ENCODE measurements at regions not wholly inside any gene's neighbourhood (a gene's known extent, or its start where the extent isn't known, plus 50 kb on each side); places are given as distances from the start of the nearest gene placed in this dataset.

DNA sequence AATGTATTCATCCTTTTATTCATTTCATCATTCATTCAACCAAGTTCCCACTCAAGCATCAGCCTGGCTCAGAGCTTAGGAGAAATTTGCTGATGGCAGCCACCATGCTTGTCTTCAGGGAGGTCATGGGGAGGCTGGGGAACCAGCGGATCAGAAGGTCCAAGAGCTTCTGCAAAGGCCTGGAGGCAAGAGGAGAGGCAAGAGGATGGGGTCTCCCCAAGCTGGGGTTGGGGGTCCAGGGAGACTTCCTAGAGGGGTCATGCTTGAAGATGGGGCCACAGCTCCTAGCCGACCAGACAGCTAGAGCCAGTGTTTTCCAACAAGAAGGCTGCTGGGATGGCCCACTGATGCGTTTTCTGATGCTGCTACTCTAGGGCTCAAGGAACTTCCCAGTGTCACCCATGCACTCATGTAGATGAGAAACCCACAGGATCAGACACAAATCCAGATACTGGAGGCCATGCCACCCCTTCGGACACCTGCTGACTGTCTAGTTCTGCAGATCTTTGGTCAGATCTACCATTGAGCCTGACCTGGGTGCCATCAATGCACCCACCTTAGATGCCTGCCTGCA, 315.2 kb downstream of the AJAP1 start:
- no peaks in the 10 kb centered on the region for H3K36me3 Mint-ChIP-seq (ENCODE audit: low read depth)
- H3K4me1 Mint-ChIP-seq = no peaks in the 10 kb centered on the region
- ATAC-seq (replicated peaks) = no peak
- no peak overlapping the region for H3K4me3 Mint-ChIP-seq
- H3K27ac Mint-ChIP-seq = no peak overlapping the region
- H3K27me3 Mint-ChIP-seq = peaks cover 4% of the 10 kb centered on the region
- H3K9me3 Mint-ChIP-seq = no peaks in the 10 kb centered on the region

DNA sequence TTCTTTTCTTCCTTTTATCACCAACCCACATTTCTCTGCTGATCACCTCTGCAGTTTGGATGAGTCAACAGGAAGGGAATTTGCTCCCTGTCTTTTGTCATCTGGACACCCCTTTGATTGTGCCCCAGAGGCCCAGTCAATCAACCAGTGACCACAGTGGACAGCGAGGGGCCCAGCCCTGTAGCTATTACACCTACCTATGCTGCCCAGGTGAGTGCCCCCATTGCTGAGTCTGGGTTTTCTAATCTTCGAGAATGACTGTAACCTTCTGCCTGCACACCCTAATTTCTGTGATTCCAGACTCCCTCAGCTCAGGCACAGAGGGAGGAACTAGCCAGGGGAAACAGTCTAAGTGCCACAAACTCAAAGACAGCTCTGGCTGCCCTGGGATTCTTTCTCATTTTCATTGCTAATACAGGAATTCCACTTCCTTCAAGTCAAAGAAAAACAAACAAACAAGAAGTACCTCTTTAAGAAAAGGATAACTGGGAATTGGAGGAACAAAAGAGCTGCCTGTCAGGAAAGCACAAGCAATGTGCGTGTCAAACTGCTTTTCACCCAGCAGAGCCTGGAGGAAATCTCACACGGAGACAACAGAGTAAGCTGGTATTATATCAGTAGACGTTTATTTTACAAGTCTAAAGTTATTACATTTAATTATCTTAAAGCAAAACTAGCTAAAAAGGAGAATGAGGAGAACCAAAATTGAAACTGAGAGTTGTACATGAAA, 311.1 kb downstream of the AJAP1 start:
- no peak overlapping the region for H3K4me3 Mint-ChIP-seq
- no peaks in the 10 kb centered on the region for H3K4me1 Mint-ChIP-seq
- H3K27ac Mint-ChIP-seq = no peak overlapping the region
- H3K27me3 Mint-ChIP-seq = peaks cover 14% of the 10 kb centered on the region
- no peaks in the 10 kb centered on the region for H3K36me3 Mint-ChIP-seq (ENCODE audit: low read depth)
- no peak for ATAC-seq (replicated peaks)
- H3K9me3 Mint-ChIP-seq = no peaks in the 10 kb centered on the region

DNA sequence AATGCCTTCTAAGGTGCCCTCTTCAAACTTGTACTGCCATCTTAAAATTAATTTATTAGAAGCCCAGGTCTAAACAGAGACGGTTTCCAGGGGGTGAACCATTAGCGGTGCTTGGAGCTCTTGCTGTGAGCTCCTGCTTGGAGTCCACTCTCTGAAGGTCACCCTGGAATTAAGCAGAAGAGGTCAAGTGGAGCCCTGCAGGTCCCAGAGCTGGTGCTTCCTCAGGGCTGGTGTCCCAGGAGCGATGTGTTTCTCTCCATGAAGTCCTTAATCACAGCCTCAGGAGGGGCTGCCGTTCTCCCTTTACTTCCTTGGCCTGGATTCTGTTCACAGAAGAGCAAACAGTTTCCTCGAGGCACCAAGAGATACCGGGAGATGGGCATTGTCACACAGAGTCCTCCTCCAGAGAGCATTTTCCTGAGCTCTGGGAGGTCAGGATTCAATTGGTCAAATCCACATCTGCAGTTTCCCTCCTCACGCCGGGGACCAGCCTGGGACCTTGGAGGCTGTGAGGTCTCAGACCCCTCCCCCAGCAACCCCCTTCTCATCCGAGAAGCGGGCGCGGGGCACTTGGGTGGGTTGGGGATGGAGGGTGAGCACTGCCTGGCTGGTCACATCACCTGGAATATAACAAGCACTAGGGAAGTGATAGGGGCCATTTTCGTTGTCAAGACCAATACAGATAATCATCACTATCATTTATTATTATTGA, 310.4 kb downstream of the AJAP1 start:
- Mint-ChIP-seq H3K9me3 (no peaks in the 10 kb centered on the region), H3K27me3 (peaks cover 16% of the 10 kb centered on the region), H3K36me3 (ENCODE audit: low read depth) (no peaks in the 10 kb centered on the region), H3K27ac (no peak overlapping the region), H3K4me3 (no peak overlapping the region), H3K4me1 (no peaks in the 10 kb centered on the region)
- ATAC-seq (replicated peaks) = no peak

DNA sequence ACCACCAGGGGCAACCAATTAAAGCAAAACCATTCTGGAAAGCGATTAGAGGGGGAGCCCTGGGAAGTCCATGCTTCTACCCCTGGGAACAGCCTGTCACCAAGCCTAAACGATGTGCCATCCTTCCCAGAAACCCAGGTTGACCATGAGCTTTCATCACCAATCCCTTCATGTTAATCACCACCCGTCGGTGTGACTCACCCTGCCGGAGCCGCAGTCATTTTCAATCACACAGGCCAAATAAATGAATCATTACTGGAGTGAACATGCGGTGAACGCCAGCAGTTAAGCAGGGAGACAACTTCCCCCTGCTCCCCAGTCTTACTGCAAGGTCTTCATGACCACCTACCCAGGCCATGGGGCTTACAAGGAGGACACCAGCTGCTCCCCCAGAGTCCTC, 308.8 kb downstream of the AJAP1 start:
- H3K36me3 Mint-ChIP-seq (ENCODE audit: low read depth) = no peaks in the 10 kb centered on the region
- H3K4me1 Mint-ChIP-seq = no peaks in the 10 kb centered on the region
- no peak overlapping the region for H3K4me3 Mint-ChIP-seq
- no peaks in the 10 kb centered on the region for H3K9me3 Mint-ChIP-seq
- no peak overlapping the region for H3K27ac Mint-ChIP-seq
- ATAC-seq (replicated peaks) = no peak
- H3K27me3 Mint-ChIP-seq = peaks cover 21% of the 10 kb centered on the region

DNA sequence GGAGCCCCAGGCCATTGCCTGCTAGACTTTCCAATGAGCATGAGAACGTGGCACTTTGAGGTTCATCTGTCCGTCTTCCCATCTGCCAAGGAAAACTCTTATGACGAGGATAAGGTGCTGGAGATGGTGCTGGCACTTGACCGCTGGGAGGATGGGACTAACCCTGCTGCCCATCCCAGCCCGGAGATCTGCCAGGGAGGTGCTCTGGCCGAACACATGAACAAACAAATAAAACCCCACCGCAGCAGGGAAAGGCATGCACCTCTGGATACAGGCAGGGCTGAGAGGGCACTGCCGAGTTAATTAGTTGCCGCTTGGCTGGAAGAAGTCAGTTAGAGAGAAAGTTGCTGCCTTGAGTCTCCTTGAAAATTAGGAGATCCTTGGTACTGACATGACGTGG, 308.4 kb downstream of the AJAP1 start:
- H3K4me1 Mint-ChIP-seq = no peaks in the 10 kb centered on the region
- no peak for ATAC-seq (replicated peaks)
- H3K27me3 Mint-ChIP-seq = peaks cover 21% of the 10 kb centered on the region
- H3K9me3 Mint-ChIP-seq = no peaks in the 10 kb centered on the region
- H3K4me3 Mint-ChIP-seq = no peak overlapping the region
- no peak overlapping the region for H3K27ac Mint-ChIP-seq
- H3K36me3 Mint-ChIP-seq (ENCODE audit: low read depth) = no peaks in the 10 kb centered on the region

DNA sequence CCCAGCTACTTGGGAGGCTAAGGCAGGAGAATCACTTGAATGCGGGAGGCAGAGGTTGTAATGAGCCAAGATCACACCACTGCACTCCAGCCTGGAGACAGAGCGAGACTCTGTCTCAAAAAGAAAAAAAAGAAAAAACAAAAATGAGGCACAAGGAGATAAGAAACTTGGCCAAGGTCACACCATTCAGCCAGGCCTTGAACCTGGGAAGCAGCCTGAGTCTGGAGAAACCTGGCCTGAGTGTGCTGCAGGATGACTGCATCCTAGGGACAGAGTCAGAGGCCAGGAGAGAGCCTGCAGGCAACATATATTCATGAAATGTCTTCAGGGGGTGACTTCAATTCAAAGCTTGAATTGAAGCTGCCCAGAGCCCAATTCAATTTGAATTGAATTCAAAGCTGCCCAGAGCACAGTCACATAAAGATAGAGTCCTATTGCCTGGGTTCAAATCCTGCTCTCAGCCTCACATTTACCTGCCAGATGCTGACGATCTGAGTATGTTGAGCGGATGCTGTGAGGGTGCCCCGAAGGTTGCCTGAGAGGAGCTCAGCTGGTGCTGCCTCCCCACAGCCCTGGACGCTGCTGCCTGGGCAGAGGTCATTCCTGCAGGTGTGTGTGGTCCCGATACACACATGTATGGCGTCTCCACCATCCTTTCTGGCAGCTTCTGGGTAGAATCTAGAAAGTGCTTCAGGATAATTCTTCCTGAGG, 307.7 kb downstream of the AJAP1 start:
- H3K9me3 Mint-ChIP-seq = no peaks in the 10 kb centered on the region
- H3K27ac Mint-ChIP-seq = no peak overlapping the region
- H3K4me1 Mint-ChIP-seq = no peaks in the 10 kb centered on the region
- no peak overlapping the region for H3K4me3 Mint-ChIP-seq
- H3K36me3 Mint-ChIP-seq (ENCODE audit: low read depth) = no peaks in the 10 kb centered on the region
- ATAC-seq (replicated peaks) = no peak
- peaks cover 21% of the 10 kb centered on the region for H3K27me3 Mint-ChIP-seq

DNA sequence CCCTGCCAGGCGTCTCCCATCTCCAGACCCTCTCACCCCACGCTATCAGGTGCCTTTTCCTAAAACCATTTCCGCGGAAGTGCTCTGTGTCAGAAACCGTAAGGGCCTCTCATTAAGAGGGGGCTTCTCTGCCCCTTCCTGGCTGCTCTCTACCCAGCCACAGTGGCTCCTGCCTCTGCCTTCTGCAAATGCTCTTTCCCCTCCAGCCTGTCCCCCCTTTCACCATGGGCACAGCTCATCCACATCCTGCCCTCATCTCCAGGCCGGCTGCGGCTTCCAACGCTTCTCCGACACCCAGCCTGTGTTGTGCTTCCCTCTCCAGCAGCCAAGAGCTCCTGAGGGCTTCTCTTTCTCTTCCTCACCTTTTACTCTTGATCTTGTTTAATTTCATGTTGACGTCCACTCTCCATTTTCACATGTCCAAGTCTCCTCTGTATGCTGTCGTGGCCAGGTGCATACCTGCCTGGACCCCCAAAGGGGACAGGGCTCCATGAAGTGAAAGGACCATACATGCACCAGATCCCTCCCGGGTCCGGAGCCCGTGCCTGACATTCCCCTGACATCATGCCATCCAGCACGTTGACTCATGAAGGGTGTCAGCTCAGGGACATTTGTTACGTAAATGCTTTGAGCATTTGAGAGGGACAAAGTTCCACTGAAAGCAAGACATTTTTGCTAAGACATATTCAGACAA, 306.5 kb downstream of the AJAP1 start:
- Mint-ChIP-seq H3K4me3 (no peak overlapping the region), H3K4me1 (no peaks in the 10 kb centered on the region), H3K9me3 (no peaks in the 10 kb centered on the region), H3K27me3 (peaks cover 21% of the 10 kb centered on the region), H3K27ac (no peak overlapping the region), H3K36me3 (ENCODE audit: low read depth) (no peaks in the 10 kb centered on the region)
- no peak for ATAC-seq (replicated peaks)

DNA sequence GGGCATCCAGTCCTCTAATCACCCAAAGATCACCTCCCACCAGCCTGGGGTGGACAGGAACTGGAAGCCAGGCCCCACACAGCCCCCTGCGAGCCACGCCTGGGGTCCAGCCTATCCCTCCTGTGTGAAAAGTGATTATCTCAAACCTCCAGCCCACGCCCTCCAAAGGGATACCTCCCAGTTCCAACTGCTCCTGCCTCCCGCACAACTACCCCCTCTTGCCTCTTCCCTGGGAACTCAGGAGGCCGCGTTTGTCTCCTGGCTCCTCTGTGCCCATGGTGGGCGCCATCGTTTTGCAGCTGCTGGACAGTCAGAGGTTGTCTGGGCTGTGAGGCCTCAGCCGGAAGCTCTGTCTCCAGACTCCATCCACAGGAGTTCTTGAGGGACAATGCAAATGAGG, 305.9 kb downstream of the AJAP1 start:
- Mint-ChIP-seq H3K36me3 (ENCODE audit: low read depth) (no peaks in the 10 kb centered on the region), H3K27me3 (peaks cover 21% of the 10 kb centered on the region), H3K9me3 (no peaks in the 10 kb centered on the region), H3K4me1 (no peaks in the 10 kb centered on the region), H3K4me3 (no peak overlapping the region), H3K27ac (no peak overlapping the region)
- no peak for ATAC-seq (replicated peaks)

DNA sequence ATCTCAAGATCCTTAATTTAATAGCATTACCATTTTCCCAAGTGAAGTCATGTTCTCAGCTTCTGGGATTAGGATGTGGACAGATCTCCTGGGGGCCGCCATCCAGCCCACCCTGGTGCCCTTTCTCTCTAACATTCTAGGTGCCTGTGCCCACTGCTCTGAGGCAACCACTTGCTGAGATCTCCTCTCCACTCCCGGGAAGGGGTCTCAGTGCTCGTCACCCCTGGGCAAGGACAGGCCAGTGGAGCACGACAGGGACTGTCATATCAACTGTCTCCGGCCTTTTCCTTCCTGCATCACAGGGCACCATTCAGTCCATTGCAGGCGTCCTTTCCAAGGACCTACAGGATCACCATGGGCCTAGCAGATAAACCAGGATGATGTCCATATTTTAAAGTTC, 304.8 kb downstream of the AJAP1 start:
- H3K4me1 Mint-ChIP-seq = no peaks in the 10 kb centered on the region
- ATAC-seq (replicated peaks) = no peak

DNA sequence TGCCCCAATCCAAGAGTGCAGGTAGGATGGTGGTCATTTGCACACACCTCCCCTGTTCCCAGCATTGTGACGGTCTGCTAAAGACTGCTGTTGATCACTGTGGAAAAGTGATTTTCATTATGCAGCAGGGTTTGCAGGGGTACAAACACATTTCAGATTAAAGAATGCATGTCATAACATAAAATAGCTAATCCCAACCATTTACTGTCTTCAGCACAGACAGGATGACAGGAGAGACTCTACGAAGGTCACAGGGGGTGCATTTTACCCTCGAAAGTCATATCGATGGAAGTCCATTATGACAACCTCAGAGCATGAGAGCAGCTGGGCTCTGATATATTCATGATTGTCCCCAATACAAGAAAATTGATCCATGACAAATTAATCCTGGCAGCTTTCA, 302.6 kb downstream of the AJAP1 start:
- no peaks in the 10 kb centered on the region for H3K4me1 Mint-ChIP-seq
- no peak for ATAC-seq (replicated peaks)
- peaks cover 18% of the 10 kb centered on the region for H3K27me3 Mint-ChIP-seq
- no peaks in the 10 kb centered on the region for H3K36me3 Mint-ChIP-seq (ENCODE audit: low read depth)
- H3K9me3 Mint-ChIP-seq = peaks cover 16% of the 10 kb centered on the region
- H3K27ac Mint-ChIP-seq = no peak overlapping the region
- no peak overlapping the region for H3K4me3 Mint-ChIP-seq

More for the DNA sequence above, 304.8 kb downstream of the AJAP1 start:
- Mint-ChIP-seq H3K27me3 (peaks cover 19% of the 10 kb centered on the region), H3K27ac (no peak overlapping the region), H3K36me3 (ENCODE audit: low read depth) (no peaks in the 10 kb centered on the region), H3K9me3 (peaks cover under 1% of the 10 kb centered on the region), H3K4me3 (no peak overlapping the region)

DNA sequence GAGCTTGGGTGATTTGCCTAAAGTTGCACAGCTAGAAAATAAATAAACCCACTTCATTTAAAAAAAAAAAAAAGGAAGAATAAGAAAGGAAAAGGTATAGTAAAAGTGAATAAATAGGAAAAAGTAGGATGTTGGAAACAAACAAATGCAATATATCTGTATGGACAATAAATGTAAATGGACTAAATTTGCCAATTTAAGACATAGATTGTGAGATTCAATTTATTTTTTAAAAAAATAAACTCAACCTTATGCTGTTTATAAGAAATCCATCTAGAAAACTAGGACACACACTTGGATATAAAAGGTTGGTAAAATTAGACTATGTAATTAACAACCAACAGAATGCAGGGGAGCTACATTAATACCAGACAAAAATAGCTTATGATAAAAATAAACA, 300.0 kb downstream of the AJAP1 start:
- no peak overlapping the region for H3K4me3 Mint-ChIP-seq
- no peak overlapping the region for H3K27ac Mint-ChIP-seq
- ATAC-seq (replicated peaks) = no peak
- H3K4me1 Mint-ChIP-seq = no peaks in the 10 kb centered on the region
- peaks cover 11% of the 10 kb centered on the region for H3K27me3 Mint-ChIP-seq
- H3K9me3 Mint-ChIP-seq = peaks cover 16% of the 10 kb centered on the region
- no peaks in the 10 kb centered on the region for H3K36me3 Mint-ChIP-seq (ENCODE audit: low read depth)

DNA sequence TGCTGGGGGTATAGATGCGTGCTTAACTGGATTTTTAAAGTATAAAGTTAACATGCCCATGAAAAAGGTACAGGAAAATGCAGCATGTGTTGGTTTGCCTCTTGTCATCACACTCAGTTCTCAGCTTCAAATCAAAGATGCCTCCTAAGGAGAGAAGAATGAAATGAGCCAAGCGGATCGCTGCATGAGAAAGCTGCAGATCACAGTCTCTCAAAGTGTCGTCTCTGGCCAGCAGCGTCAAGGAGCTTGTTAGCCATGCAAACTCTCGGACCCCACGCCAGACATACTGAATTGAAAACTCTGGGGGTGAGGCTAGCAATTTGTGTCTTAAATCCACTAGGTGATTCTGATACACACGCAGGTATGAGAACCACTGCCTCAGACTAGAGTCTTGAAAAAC, 297.2 kb downstream of the AJAP1 start:
- no peak overlapping the region for H3K4me3 Mint-ChIP-seq
- no peaks in the 10 kb centered on the region for H3K4me1 Mint-ChIP-seq
- H3K27me3 Mint-ChIP-seq = peaks cover 13% of the 10 kb centered on the region
- no peaks in the 10 kb centered on the region for H3K36me3 Mint-ChIP-seq (ENCODE audit: low read depth)
- ATAC-seq (replicated peaks) = no peak
- H3K27ac Mint-ChIP-seq = no peak overlapping the region
- peaks cover 16% of the 10 kb centered on the region for H3K9me3 Mint-ChIP-seq

DNA sequence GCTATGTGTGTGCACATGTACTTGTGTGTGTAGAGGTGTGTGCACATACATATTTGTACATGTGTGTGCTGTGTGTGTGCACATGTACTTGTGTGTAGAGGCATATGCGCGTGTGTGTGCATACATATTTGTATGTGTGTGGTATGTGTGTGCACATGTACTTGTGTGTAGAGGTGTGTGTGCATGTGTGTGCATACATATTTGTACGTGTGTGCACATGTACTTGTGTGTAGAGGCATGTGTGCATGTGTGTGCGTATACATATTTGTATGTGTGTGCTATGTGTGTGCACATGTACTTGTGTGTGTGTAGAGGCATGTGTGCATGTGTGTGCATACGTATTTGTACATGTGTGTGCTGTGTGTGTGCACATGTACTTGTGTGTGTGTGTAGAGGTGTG, 291.9 kb downstream of the AJAP1 start:
- H3K4me1 Mint-ChIP-seq = no peaks in the 10 kb centered on the region
- H3K4me3 Mint-ChIP-seq = no peak overlapping the region
- ATAC-seq (replicated peaks) = no peak
- H3K36me3 Mint-ChIP-seq (ENCODE audit: low read depth) = no peaks in the 10 kb centered on the region
- no peak overlapping the region for H3K27ac Mint-ChIP-seq
- peaks cover 12% of the 10 kb centered on the region for H3K9me3 Mint-ChIP-seq
- H3K27me3 Mint-ChIP-seq = peaks cover 22% of the 10 kb centered on the region

DNA sequence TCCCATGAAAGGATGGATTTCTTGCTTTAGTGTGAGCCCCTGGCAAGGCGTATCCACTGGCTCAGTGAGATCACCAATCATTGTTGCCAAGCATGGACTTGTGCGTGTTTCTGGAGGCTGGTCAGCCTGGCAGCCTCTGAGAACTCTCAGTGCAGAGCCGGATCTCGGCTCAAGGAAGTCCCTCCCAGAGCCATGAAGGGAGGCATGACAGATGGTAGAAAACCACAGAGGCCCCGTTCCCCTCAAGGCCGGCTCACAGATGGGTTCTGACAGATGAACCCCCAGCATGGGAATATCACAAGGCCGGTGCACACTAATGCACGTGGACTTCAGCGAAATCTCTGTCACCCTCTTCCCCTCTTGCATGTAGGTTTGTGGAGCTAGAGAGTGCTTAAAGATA, 290.5 kb downstream of the AJAP1 start:
- H3K4me1 Mint-ChIP-seq = no peaks in the 10 kb centered on the region
- H3K9me3 Mint-ChIP-seq = peaks cover 12% of the 10 kb centered on the region
- H3K36me3 Mint-ChIP-seq (ENCODE audit: low read depth) = no peaks in the 10 kb centered on the region
- ATAC-seq (replicated peaks) = no peak
- no peak overlapping the region for H3K4me3 Mint-ChIP-seq
- no peak overlapping the region for H3K27ac Mint-ChIP-seq
- H3K27me3 Mint-ChIP-seq = peaks cover 19% of the 10 kb centered on the region
